Activated CD8-positive, alpha-beta T cell treated with anti-CD3 and anti-CD28 coated beads, Interleukin-2, amount 10 ng/mL, durations not matched to agents 7 days and 5 days (primary cell): ENCODE measurements at regions not wholly inside any gene's neighbourhood (a gene's known extent, or its start where the extent isn't known, plus 50 kb on each side); places are given as distances from the start of the nearest gene placed in this dataset.

Experiments
- ATAC-seq: fragments of 150-1000 bp; cut with Tn5 transposase; one replicate; pipeline ENCODE4 v1.10.0; 2021; ENCODE audit warnings: moderate library complexity
- CTCF ChIA-PET: fragments of 350-600 bp; sonication (Branson Sonifier 250); formaldehyde crosslinking; loops from one replicate; lab custom pipeline; 2021; ENCODE audit warnings: antibody characterized with exemption; lab: Charles Lee
- POLR2A ChIA-PET: fragments of 350-600 bp; sonication (Branson Sonifier 250); formaldehyde crosslinking; loops from one replicate; lab custom pipeline; 2021; ENCODE audit warnings: antibody characterized with exemption; lab: Charles Lee
- DNase-seq: peaks from one replicate; pipeline ENCODE4 v3.0.0-alpha.2; 2020
- H3K27ac Mint-ChIP-seq: one replicate; pipeline ENCODE4 v1.8.0; 2021; ENCODE audit warnings: mild to moderate bottlenecking, mixed read lengths
- H3K27me3 Mint-ChIP-seq: one replicate; pipeline ENCODE4 v1.8.0; 2021; ENCODE audit warnings: low read depth, mixed read lengths
- H3K36me3 Mint-ChIP-seq: one replicate; pipeline ENCODE4 v1.8.0; 2021; ENCODE audit warnings: low read depth, mixed read lengths
- H3K4me1 Mint-ChIP-seq: one replicate; pipeline ENCODE4 v1.8.0; 2021; ENCODE audit warnings: low read depth, mixed read lengths
- H3K4me3 Mint-ChIP-seq: one replicate; pipeline ENCODE4 v1.8.0; 2021; ENCODE audit warnings: mild to moderate bottlenecking, mixed read lengths
- H3K9me3 Mint-ChIP-seq: one replicate; pipeline ENCODE4 v1.8.0; 2022; ENCODE audit warnings: mixed read lengths; ENCODE audit not compliant: insufficient read depth

- ATAC-seq (no peak), DNase-seq (no peak)
- H3K36me3 Mint-ChIP-seq, result no peaks in the 10 kb centered on the region
- ChIA-PET CTCF (no interaction called here), POLR2A (no interaction called here)
- H3K27ac Mint-ChIP-seq, result no peak overlapping the region
- no peak overlapping the region for H3K4me3 Mint-ChIP-seq
- H3K27me3 Mint-ChIP-seq, result peaks cover 24% of the 10 kb centered on the region
- no peaks in the 10 kb centered on the region for H3K9me3 Mint-ChIP-seq
- H3K4me1 Mint-ChIP-seq, result peaks cover 22% of the 10 kb centered on the region
Observed at GRCh38 chr2:216578325-216578724, 54.9 kb upstream of the IGFBP2 start.

GRCh38 chr2:216583147-216583546 is 50.1 kb upstream of the IGFBP2 start:
- Mint-ChIP-seq H3K27me3 (peaks cover 35% of the 10 kb centered on the region), H3K27ac (no peak overlapping the region), H3K4me3 (no peak overlapping the region), H3K9me3 (no peaks in the 10 kb centered on the region), H3K36me3 (no peaks in the 10 kb centered on the region), H3K4me1 (peaks cover 4% of the 10 kb centered on the region)
- POLR2A ChIA-PET, result no interaction called here
- no peak for ATAC-seq
- DNase-seq, result no peak
- CTCF ChIA-PET, result no interaction called here
